HG03432 (cell line): ENCODE measurements at regions not wholly inside any gene's neighbourhood (a gene's known extent, or its start where the extent isn't known, plus 50 kb on each side); places are given as distances from the start of the nearest gene placed in this dataset.
"Not testable (repeated sequence)": the region's sequence is repeated elsewhere in the genome, so short reads cannot be mapped to it uniquely, and the experiment has no call there.

ENCODE experiments used
- ATAC-seq: cut with Tn5 transposase; IDR thresholded peaks from one replicate; pipeline ENCODE4 v1.9.1; 2021; ENCODE audit warnings: mild to moderate bottlenecking, moderate library complexity; ENCODE audit not compliant: unreplicated experiment

- no peak for ATAC-seq
These were observed 54.1 kb downstream of the FOXG1 start for GRCh38 chr14:28820677-28821076.

GRCh38 chr14:28821993-28822392 lies 55.4 kb downstream of the FOXG1 start:
- no peak for ATAC-seq

- ATAC-seq: no peak
These were observed 56.7 kb downstream of the FOXG1 start for GRCh38 chr14:28823245-28823644.

DNA sequence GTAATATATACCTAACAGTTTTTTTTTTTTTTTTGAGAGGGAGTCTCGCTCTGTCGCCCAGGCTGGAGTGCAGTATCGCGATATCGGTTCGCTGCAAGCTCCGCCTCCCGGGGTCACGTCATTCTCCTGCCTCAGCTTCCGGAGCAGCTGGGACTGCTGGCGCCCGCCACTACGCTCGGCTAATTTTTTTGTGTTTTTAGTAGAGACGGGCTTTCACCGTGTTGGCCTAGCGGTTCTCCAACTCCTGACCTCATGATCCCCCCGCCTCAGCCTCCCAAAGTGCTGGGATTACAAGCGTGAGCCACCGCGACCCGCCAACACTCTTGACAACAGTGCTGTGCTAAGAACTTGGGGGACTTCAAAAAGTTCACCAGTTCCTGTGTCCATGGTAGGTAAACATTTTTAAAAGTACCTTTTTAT lies 63.5 kb downstream of the FOXG1 start:
- no peak for ATAC-seq

DNA sequence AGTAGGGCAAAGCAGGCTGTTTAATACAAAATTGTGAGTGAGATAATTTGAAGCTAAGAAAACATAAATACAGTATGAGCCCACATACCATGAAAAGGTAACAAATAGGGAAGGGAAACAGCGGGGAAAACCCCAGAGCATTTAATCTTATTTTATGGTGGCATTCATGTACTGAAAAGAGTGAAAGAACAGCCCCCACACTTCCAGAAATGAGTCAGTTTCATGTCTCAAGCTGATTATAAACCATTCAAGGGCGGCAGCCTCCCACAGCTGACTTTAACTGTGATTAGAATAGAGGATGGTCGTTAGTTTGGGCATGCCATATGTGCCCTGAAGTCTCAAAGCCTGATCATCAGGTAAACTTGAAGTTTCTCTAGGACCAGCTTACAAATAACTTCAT lies 64.5 kb downstream of the FOXG1 start:
- ATAC-seq: peak; percentile 100

DNA sequence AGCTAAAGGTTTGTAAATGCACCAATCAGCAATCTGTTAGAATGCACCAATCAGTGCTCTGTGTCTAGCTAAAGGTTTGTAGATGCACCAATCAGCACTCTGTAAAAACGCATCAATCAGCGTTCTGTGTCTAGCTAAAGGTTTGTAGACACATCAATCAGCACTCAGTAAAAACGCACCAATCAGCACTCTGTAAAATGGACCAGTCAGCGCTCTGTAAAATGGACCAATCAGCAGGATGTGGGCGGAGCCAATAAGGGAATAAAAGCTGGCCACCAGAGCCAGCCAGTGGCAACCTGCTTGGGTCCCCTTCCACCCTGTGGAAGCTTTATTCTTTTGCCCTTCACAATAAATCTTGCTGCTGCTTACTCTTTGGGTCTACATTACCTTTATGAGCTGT lies 76.0 kb downstream of the FOXG1 start:
- ATAC-seq: not testable (repeated sequence)

DNA sequence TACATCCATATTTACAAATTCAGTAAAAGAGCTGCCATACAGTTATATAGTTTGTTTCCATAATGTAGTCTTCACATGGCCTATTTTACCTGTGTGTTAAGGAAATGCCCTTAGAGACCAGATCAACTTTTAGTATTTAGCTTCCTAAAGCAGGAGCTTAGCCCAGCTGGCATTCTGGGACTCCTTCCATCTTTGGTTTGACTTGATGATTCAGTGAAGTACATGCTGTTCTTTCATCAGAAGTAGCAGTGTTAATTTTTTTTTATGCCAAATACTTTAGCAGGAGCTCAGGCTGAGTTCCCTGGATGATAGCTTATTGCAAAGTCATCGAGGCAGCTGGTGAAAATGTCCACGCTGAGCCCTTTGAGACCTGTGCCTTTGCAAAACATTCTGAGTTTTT lies 101.0 kb downstream of the FOXG1 start:
- ATAC-seq: no peak

GRCh38 chr14:28870033-28870564 lies 103.5 kb downstream of the FOXG1 start:
- no peak for ATAC-seq

- ATAC-seq: no peak
These were observed 109.5 kb downstream of the FOXG1 start for GRCh38 chr14:28875934-28876571.

- no peak for ATAC-seq
These were observed 110.0 kb downstream of the FOXG1 start for GRCh38 chr14:28876572-28876945.

- no peak for ATAC-seq
These were observed 111.3 kb downstream of the FOXG1 start for GRCh38 chr14:28877923-28878322.

- no peak for ATAC-seq
These were observed 113.0 kb downstream of the FOXG1 start for GRCh38 chr14:28879573-28879996.

- ATAC-seq: no peak
These were observed 120.4 kb downstream of the FOXG1 start for GRCh38 chr14:28886940-28887339.

GRCh38 chr14:28895389-28895788 lies 128.8 kb downstream of the FOXG1 start:
- no peak for ATAC-seq

GRCh38 chr14:28896337-28896736 lies 129.8 kb downstream of the FOXG1 start:
- ATAC-seq: no peak

- ATAC-seq: no peak
These were observed 135.0 kb downstream of the FOXG1 start for GRCh38 chr14:28901631-28902030.

DNA sequence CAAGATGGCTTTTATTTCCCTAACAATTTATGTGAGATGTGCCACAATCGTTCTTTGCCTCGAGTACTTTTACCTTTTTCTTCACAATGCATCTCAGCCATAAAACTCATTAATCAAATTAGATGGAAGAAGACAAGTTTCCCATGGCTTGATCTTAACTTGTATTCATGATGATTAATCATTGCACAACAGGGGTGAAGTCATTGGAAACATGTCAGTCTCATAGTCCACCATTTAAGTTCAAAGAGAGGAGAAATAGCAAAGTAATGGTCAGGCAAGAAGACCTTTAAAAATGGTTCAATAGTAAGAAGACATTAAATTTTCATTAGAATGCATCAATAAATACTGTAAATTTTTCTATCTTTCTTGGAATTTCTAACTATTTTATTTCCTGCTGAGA lies 136.3 kb downstream of the FOXG1 start:
- ATAC-seq: no peak

GRCh38 chr14:28911521-28911920 lies 144.9 kb downstream of the FOXG1 start:
- ATAC-seq: no peak

- no peak for ATAC-seq
These were observed 146.5 kb downstream of the FOXG1 start for GRCh38 chr14:28913056-28913455.

DNA sequence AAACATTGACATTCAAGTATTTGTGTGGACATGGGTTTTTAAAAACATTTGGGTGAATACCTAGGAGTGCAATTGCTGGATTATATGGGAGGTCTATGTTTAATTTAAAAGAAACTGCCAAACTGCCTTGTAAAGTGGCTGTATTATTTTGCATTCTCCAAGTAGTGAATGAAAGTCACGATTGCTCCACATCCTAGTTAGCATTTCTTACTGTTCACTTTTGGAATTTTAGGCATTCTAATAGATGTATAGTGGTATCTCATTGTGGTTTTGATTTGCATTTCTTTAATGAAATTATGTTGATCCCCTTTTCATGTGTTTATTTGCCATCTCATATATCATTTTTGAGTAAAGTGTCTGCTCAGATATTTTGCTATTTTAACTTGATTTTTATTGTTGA lies 159.5 kb downstream of the FOXG1 start:
- no peak for ATAC-seq

DNA sequence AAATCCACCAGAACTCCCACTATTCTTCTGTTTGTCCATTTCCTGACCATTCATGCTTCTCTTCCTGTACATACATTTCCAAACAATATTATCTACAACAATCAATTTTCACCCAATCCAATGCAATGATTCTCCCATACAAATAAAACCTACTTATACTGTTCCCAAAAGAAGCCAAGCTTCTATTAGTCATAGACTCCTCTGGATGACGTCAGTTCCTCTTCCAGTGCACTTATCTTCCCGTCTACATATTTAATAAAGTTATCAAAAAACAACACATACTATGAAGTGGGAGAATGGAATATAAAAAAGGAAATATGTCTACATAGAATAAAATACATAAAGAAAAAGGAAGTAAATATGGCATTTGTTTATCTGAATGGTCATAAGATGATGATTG lies 165.4 kb downstream of the FOXG1 start:
- ATAC-seq: no peak

DNA sequence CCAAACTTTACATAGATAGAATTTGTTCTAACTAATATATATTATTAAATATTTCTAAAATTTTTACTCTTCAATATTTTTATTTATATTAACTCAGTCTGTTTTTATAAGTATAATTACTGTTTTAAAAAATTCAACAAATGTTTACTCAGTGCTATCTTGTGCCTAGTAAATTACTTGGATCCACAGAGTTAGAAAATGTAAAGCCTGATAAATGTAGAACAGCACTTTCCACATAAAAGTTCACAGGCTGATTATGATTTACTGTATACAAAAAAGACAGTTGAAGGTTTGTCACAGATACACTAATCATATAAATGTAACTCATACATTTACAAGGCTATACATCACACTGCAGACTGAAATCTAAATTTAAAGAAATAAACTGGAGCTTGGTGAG lies 170.0 kb downstream of the FOXG1 start:
- ATAC-seq: no peak

- ATAC-seq: no peak
These were observed 175.2 kb downstream of the FOXG1 start for GRCh38 chr14:28941758-28942157.
